NT2/D1 (cell line): ENCODE measurements at regions not wholly inside any gene's neighbourhood (a gene's known extent, or its start where the extent isn't known, plus 50 kb on each side); places are given as distances from the start of the nearest gene placed in this dataset.

Experiments
- DNase-seq: peaks from one replicate; pipeline ENCODE4 v3.0.0-alpha.2; 2011; ENCODE audit warnings: low read depth, low spot score
- H3K27me3 ChIP-seq: 2 replicates; pipeline ENCODE4 v1.6.0; 2011; ENCODE audit warnings: mild to moderate bottlenecking; ENCODE audit not compliant: insufficient read length, insufficient read depth
- H3K36me3 ChIP-seq: 2 replicates; pipeline ENCODE4 v1.6.1; 2011; ENCODE audit warnings: mild to moderate bottlenecking, low read length, mixed read lengths; ENCODE audit not compliant: insufficient read depth, insufficient read length
- H3K4me1 ChIP-seq: 2 replicates; pipeline ENCODE4 v1.5.1; 2011; ENCODE audit not compliant: insufficient read depth, insufficient read length
- H3K4me3 ChIP-seq: 2 replicates; pipeline ENCODE4 v1.5.1; 2011; ENCODE audit warnings: low read depth; ENCODE audit not compliant: insufficient read length
- H3K9ac ChIP-seq: 2 replicates; pipeline ENCODE4 v1.6.0; 2011; ENCODE audit warnings: low read depth; ENCODE audit not compliant: insufficient read length
- H3K9me3 ChIP-seq: 2 replicates; pipeline ENCODE4 v1.5.1; 2011; ENCODE audit warnings: mild to moderate bottlenecking, low read length; ENCODE audit not compliant: insufficient read depth
- SUZ12 ChIP-seq: IDR thresholded peaks from 2 replicates; pipeline ENCODE4 v1.6.1; 2011; ENCODE audit not compliant: insufficient read length, insufficient read depth; ENCODE audit errors: extremely low read depth
- YY1 ChIP-seq: IDR thresholded peaks from 2 replicates; pipeline ENCODE4 v1.6.1; 2011; ENCODE audit not compliant: insufficient read length, insufficient read depth
- ZNF274 ChIP-seq: IDR thresholded peaks from 2 replicates; pipeline ENCODE4 v1.6.1; 2011; ENCODE audit warnings: mild to moderate bottlenecking, low read depth, low read length

- no peaks in the 10 kb centered on the region for H3K4me1 ChIP-seq
- H3K27me3 ChIP-seq = no peaks in the 10 kb centered on the region
- H3K9ac ChIP-seq = no peak overlapping the region
- no peaks in the 10 kb centered on the region for H3K36me3 ChIP-seq
- no peak for DNase-seq
- TF ChIP-seq YY1 (no peak), SUZ12 (no peak), ZNF274 (no peak)
- H3K4me3 ChIP-seq = no peak overlapping the region
- H3K9me3 ChIP-seq = no peaks in the 10 kb centered on the region
Measured at GRCh38 chr9:103839197-103839596, 254.9 kb upstream of the SMC2 start.

DNA sequence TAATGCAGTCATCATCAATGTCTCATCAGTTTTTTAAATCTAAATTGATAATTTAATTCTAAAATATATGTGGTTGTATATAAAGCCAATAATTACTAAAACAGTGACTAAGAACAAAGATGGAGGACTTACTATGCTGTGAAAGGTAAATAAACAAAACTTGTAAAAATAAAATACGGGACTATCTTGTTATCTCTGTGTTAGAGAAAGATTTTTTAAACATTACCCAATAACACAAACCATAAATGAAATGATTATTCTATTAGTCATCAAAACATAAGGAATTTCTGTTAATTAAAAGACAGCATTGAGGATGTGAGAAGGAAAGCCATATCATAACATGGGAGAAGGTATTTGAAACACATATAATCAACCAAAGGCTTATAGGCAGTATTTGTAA, 226.2 kb upstream of the SMC2 start:
- no peak for TF ChIP-seq ZNF274
- no peak for TF ChIP-seq YY1
- TF ChIP-seq SUZ12 = no peak
- Histone ChIP-seq H3K4me3 (no peak overlapping the region), H3K36me3 (no peaks in the 10 kb centered on the region), H3K9ac (no peak overlapping the region), H3K9me3 (no peaks in the 10 kb centered on the region), H3K4me1 (no peaks in the 10 kb centered on the region), H3K27me3 (no peaks in the 10 kb centered on the region)
- no peak for DNase-seq

DNA sequence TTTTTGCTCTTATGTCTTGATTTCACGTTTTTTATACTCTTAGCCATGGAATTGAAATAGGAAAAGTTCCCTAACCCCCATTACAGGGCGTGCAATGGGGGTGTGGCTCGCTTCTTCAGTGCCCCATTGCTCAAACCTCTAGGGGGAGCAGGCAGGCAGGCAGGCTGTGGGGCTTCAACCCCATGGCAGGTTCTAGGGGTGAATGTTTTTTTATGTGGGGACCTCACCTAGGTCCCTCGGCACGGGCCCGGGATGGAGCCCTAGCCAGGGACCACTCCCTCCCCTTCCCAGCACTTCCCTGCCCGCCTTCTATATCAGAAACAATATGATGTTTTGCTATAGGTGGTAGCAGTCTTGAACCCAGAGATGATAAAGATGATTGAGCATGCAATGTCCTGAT, 221.3 kb upstream of the SMC2 start:
- no peak for TF ChIP-seq SUZ12
- TF ChIP-seq ZNF274 = no peak
- TF ChIP-seq YY1 = no peak
- Histone ChIP-seq H3K9ac (no peak overlapping the region), H3K27me3 (no peaks in the 10 kb centered on the region), H3K9me3 (no peaks in the 10 kb centered on the region), H3K36me3 (no peaks in the 10 kb centered on the region), H3K4me3 (no peak overlapping the region), H3K4me1 (no peaks in the 10 kb centered on the region)
- no peak for DNase-seq

DNA sequence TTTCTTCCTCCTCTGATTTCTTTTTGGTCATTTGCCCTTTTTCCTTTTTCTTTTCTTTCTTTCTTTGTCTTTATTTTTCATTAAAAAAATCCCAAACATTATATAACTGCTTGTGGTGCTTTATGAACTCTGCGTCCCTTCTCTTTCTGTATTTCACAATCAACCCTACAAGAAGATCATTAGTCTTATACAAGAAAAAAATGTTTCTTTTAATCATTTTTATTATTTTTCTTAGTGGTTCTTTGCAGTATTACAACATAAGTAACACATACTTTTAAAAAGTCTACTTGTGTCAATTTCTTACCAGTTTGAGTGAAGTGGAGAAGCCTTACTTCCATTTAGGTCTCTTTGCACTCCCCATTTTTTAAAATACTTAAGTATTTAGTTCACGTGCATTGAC, 212.7 kb upstream of the SMC2 start:
- Histone ChIP-seq H3K9me3 (no peaks in the 10 kb centered on the region), H3K9ac (no peak overlapping the region), H3K4me1 (no peaks in the 10 kb centered on the region), H3K27me3 (no peaks in the 10 kb centered on the region), H3K36me3 (no peaks in the 10 kb centered on the region), H3K4me3 (no peak overlapping the region)
- no peak for DNase-seq
- TF ChIP-seq ZNF274 (no peak), SUZ12 (no peak), YY1 (no peak)

GRCh38 chr9:103889989-103890388, 204.1 kb upstream of the SMC2 start:
- no peaks in the 10 kb centered on the region for H3K27me3 ChIP-seq
- no peaks in the 10 kb centered on the region for H3K9me3 ChIP-seq
- no peaks in the 10 kb centered on the region for H3K4me1 ChIP-seq
- H3K9ac ChIP-seq = no peak overlapping the region
- no peaks in the 10 kb centered on the region for H3K36me3 ChIP-seq
- no peak for DNase-seq
- TF ChIP-seq YY1 (no peak), ZNF274 (no peak), SUZ12 (no peak)
- no peak overlapping the region for H3K4me3 ChIP-seq

DNA sequence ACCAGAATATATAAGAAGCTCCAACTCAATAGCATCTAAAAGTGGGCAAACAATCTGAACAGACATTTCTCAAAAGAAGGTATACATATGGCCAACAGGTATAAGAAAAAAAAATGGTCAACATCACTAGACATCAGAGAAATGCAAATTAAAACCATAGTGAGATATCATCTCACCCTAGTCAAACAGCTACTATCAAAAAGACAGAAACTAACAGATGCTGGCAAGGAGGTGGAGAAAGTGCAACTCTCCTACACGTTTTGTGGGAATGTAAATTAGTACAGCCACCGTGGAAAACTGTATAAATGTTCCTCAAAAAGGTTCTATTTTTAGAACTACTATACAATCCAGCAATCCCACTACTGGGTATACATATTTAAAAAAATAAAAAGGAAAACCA, 199.9 kb upstream of the SMC2 start:
- TF ChIP-seq YY1 = no peak
- no peak for TF ChIP-seq SUZ12
- TF ChIP-seq ZNF274 = no peak
- H3K4me1 ChIP-seq = no peaks in the 10 kb centered on the region
- no peak for DNase-seq
- H3K27me3 ChIP-seq = no peaks in the 10 kb centered on the region
- no peak overlapping the region for H3K4me3 ChIP-seq
- no peaks in the 10 kb centered on the region for H3K9me3 ChIP-seq
- H3K36me3 ChIP-seq = no peaks in the 10 kb centered on the region
- H3K9ac ChIP-seq = no peak overlapping the region

GRCh38 chr9:103898550-103898949, 195.6 kb upstream of the SMC2 start:
- TF ChIP-seq SUZ12 (no peak), ZNF274 (no peak), YY1 (no peak)
- H3K9ac ChIP-seq = no peak overlapping the region
- DNase-seq = no peak
- H3K4me3 ChIP-seq = no peak overlapping the region
- H3K36me3 ChIP-seq = no peaks in the 10 kb centered on the region
- H3K9me3 ChIP-seq = no peaks in the 10 kb centered on the region
- no peaks in the 10 kb centered on the region for H3K27me3 ChIP-seq
- H3K4me1 ChIP-seq = no peaks in the 10 kb centered on the region

- H3K9me3 ChIP-seq = no peaks in the 10 kb centered on the region
- no peak for TF ChIP-seq YY1
- no peak for TF ChIP-seq SUZ12
- TF ChIP-seq ZNF274 = no peak
- DNase-seq = no peak
Measured at GRCh38 chr9:103899866-103900265, 194.2 kb upstream of the SMC2 start.

More at GRCh38 chr9:103899866-103900265, 194.2 kb upstream of the SMC2 start:
- Histone ChIP-seq H3K9ac (no peak overlapping the region), H3K27me3 (no peaks in the 10 kb centered on the region), H3K4me1 (no peaks in the 10 kb centered on the region), H3K4me3 (no peak overlapping the region), H3K36me3 (no peaks in the 10 kb centered on the region)
